K562 (cell line): ENCODE measurements at regions not wholly inside any gene's neighbourhood (a gene's known extent, or its start where the extent isn't known, plus 50 kb on each side); places are given as distances from the start of the nearest gene placed in this dataset.

Experiments used
- CSDE1 ChIP-seq, 2 experiments: fragments of 450-650 bp; IDR thresholded peaks; 2 replicates each; pipeline ENCODE4 v1.6.1; 2016; ENCODE audit warnings: mild to moderate bottlenecking in 1 of 2
- CTCF ChIP-seq, 3 experiments: IDR thresholded peaks in 2 of 3; conservative IDR thresholded peaks in 1 of 3; 2 replicates each; pipeline ENCODE4 v1.5.1; 2011 to 2012; ENCODE audit warnings: low read length in 3 of 3, mild to moderate bottlenecking in 3 of 3, control low read depth in 2 of 3, improper control_type of control experiment in 1 of 3, inconsistent platforms in 1 of 3, low read depth in 1 of 3, mixed read lengths in 1 of 3, moderate library complexity in 1 of 3; ENCODE audit not compliant: insufficient read depth in 2 of 3
- EZH2 ChIP-seq: IDR thresholded peaks from 2 replicates; pipeline ENCODE4 v1.6.1; 2012; ENCODE audit warnings: low read depth, mild to moderate bottlenecking, inconsistent platforms, low read length, borderline replicate concordance
- JUND ChIP-seq, 2 experiments: IDR thresholded peaks; 2 replicates in 1 of 2; 3 replicates in 1 of 2; pipeline ENCODE4 v1.6.1; 2011; ENCODE audit warnings: borderline replicate concordance in 2 of 2, low read depth in 2 of 2, low read length in 2 of 2, improper control_type of control experiment in 1 of 2, missing biosample characterization in 1 of 2, missing genetic modification characterization in 1 of 2, missing genetic modification reagents in 1 of 2
- MCM3 ChIP-seq: fragments of 450-650 bp; IDR thresholded peaks from 2 replicates; pipeline ENCODE4 v1.6.1; 2016
- NKRF ChIP-seq: fragments of 450-650 bp; IDR thresholded peaks from 2 replicates; pipeline ENCODE4 v1.6.1; 2016; ENCODE audit warnings: borderline replicate concordance
- PHB2 ChIP-seq: fragments of 450-650 bp; IDR thresholded peaks from 2 replicates; pipeline ENCODE4 v1.6.1; 2017; ENCODE audit warnings: low read depth
- PKNOX1 ChIP-seq: fragments of 450-650 bp; IDR thresholded peaks from 2 replicates; pipeline ENCODE4 v1.6.1; 2016
- POLR2A ChIP-seq: fragments of 450-650 bp; conservative IDR thresholded peaks from 2 replicates; pipeline ENCODE4 v1.6.1; 2016
- POLR3G ChIP-seq: IDR thresholded peaks from 2 replicates; pipeline ENCODE4 v1.6.1; 2011; ENCODE audit not compliant: insufficient read length, insufficient replicate concordance; ENCODE audit errors: extremely low read depth
- TGIF2 ChIP-seq: sonication (generic); formaldehyde crosslinking; IDR thresholded peaks from 2 replicates; pipeline ENCODE4 v1.8.1; 2022; ENCODE audit warnings: mild to moderate bottlenecking, missing genetic modification reagents, moderate library complexity
- TSC22D4 ChIP-seq: fragments of 450-650 bp; IDR thresholded peaks from 2 replicates; pipeline ENCODE4 v1.6.1; 2016; ENCODE audit warnings: missing genetic modification characterization, missing biosample characterization, control low read depth
- ZNF76 ChIP-seq: fragments of 250-450 bp; sonication (Bioruptor Pico); IDR thresholded peaks from 2 replicates; pipeline ENCODE4 v1.4.0; 2020; ENCODE audit warnings: mild to moderate bottlenecking, moderate library complexity, borderline replicate concordance
- TF ChIP-seq, protein P1 (sequence below), 2 experiments: fragments of 450-650 bp; formaldehyde crosslinking in 1 of 2; IDR thresholded peaks; 2 replicates each; pipeline versions ENCODE4 v1.4.0 to v1.6.1; 2014 to 2020; ENCODE audit warnings: mild to moderate bottlenecking in 2 of 2, borderline replicate concordance in 1 of 2, low read depth in 1 of 2

DNA sequence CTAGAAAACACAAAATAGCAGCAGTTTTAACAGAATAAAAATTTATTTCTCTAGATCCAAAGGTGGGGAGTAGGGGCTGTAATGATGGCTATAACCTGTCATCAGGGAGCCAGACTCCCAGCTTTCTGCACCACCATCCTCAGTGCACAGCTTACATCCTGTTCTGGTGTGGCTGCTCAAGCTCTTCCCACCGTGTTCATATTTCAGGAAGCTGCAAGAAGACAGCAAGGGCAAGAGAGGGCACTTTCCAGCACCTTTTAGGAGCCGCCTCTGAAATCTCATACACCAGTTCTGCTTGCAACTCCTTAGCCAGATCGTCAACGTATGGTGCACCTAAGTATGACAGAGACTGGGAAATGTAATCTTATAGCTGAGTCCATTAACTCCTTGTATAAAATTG is 253.7 kb downstream of the CENPC start:
- no peak for TF ChIP-seq CTCF (IDR thresholded peaks at IDR 0.05 in 2 of 3, conservative IDR thresholded peaks at IDR 0.05 in 1 of 3; ENCODE audit: insufficient read depth in 2 of 3, low read depth in 1 of 3, low read length in 3 of 3)
- TF ChIP-seq EZH2, result no peak
- no peak for TF ChIP-seq CSDE1 (IDR thresholded peaks at IDR 0.05)
- no peak for TF ChIP-seq PKNOX1
- no peak for TF ChIP-seq POLR2A
- no peak for TF ChIP-seq ZNF76
- no peak for TF ChIP-seq POLR3G
- no peak for TF ChIP-seq MCM3
- no peak for TF ChIP-seq PHB2
- TF ChIP-seq TSC22D4 (tag), result no peak
- TF ChIP-seq, protein P1, sequence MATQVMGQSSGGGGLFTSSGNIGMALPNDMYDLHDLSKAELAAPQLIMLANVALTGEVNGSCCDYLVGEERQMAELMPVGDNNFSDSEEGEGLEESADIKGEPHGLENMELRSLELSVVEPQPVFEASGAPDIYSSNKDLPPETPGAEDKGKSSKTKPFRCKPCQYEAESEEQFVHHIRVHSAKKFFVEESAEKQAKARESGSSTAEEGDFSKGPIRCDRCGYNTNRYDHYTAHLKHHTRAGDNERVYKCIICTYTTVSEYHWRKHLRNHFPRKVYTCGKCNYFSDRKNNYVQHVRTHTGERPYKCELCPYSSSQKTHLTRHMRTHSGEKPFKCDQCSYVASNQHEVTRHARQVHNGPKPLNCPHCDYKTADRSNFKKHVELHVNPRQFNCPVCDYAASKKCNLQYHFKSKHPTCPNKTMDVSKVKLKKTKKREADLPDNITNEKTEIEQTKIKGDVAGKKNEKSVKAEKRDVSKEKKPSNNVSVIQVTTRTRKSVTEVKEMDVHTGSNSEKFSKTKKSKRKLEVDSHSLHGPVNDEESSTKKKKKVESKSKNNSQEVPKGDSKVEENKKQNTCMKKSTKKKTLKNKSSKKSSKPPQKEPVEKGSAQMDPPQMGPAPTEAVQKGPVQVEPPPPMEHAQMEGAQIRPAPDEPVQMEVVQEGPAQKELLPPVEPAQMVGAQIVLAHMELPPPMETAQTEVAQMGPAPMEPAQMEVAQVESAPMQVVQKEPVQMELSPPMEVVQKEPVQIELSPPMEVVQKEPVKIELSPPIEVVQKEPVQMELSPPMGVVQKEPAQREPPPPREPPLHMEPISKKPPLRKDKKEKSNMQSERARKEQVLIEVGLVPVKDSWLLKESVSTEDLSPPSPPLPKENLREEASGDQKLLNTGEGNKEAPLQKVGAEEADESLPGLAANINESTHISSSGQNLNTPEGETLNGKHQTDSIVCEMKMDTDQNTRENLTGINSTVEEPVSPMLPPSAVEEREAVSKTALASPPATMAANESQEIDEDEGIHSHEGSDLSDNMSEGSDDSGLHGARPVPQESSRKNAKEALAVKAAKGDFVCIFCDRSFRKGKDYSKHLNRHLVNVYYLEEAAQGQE (IDR thresholded peaks at IDR 0.05; ENCODE audit: borderline replicate concordance), result no peak
- TF ChIP-seq, protein P1 (CRISPR knock-in tag; IDR thresholded peaks at IDR 0.05; ENCODE audit: low read depth), result no peak
- no peak for TF ChIP-seq JUND (IDR thresholded peaks at IDR 0.05; ENCODE audit: borderline replicate concordance, low read depth, low read length)
- no peak for TF ChIP-seq JUND (tag; IDR thresholded peaks at IDR 0.05; ENCODE audit: borderline replicate concordance, low read depth, low read length)
- TF ChIP-seq TGIF2 (CRISPR knock-in tag), result no peak
- no peak for TF ChIP-seq NKRF
